GM18907 (cell line): ENCODE measurements at regions not wholly inside any gene's neighbourhood (a gene's known extent, or its start where the extent isn't known, plus 50 kb on each side); places are given as distances from the start of the nearest gene placed in this dataset.

Experiments
- ATAC-seq: cut with Tn5 transposase; IDR thresholded peaks from one replicate; pipeline ENCODE4 v1.9.1; 2021; ENCODE audit warnings: mild to moderate bottlenecking, moderate library complexity; ENCODE audit not compliant: unreplicated experiment

DNA sequence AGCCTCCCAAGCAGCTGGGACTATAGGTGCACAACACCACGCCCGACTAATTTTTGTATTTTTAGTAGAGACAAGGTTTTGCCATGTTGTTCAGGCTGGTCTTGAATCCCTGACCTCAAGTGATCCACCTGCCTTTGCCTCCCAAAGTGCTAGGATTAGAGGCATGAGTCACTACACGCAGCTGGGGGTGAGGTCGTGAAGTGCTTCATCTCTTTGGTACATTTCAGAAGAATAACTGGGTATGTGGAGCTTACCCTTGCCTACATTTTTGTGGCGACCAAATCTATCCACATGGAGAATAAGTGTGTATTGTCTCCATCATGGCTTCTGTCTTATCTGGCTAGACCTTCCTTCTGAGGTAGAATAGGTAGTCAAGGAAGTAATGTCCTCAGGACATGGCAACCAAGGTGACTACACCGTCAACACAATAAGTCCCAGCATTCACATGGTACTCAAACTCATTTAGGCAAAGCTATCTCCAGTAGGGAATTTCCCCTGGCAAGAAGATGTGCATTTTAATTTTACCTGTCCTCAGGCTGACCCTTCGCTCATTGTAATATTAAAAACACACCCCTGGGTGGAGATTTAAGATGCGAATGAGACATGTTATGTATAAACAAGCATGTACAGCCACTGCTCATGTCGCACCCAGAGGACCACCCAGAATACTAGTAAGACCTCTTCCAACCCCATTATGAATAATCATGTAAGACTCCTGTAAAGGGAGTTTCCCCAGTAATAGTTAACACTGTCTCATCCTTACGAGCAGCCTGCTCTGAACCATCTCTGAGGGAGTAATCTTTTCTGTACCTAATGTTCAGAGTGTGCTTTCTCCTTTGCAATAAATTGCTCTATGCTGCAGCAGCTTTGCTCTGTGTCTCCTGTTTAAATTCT, 1173.2 kb downstream of the TAF11L14 start:
- ATAC-seq, result no peak

DNA sequence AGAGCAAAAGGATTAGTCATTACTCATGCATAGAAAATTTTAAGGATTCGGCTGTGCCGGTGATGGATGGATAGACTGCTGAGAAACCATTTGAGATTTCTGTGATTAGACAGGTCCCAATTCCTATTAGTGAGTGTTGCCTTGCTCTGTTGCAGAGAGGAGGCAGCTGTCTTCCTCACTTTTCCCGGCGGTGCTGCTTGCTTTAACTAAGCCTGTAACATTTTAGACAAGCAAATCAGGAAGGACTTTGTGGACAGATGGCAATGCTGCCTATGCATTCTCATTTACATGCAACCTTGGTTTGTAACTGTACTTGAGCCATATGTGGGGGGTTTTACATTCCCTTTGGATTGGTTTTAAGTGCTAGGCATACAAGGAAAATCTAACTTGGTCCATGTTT, 1176.3 kb downstream of the CDH18 start:
- ATAC-seq, result no peak

DNA sequence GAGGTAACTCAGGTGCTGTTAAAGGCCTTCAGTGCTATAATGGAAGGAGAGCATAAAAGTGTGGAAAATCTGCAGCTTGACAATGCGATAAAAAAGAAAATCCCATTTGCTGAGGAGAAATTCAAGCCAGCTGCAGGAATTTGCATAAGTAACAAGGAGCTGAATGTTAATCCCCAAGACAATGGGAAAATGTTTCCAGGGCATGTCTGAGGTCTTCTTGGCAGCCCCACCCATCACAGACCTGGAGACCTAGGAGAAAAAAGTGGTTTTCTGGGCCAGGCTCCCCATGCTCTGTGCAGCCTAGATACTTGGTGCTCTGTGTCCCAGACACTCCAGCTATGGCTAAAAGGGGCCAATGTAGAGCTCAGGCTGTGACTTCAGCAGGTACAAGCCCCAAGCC, 1159.6 kb downstream of the CDH18 start:
- no peak for ATAC-seq

DNA sequence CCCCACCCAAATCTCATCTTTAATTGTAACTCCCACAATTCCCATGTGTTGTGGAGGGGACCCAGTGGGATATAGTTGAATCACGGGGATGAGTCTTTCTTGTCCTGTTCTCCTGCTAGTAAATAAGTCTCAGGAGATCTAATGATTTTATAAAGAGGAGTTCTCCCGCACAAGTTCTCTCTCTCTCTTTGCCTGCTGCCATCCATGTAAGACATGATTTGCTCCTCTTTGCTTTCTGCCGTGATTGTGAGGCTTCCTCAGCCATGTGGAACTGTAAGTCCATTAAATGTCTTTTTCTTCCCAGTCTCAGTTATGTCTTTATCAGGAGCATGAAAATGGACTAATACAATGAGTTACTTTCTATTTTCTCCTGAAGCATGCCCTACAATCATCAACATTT, 1158.5 kb downstream of the CDH18 start:
- ATAC-seq, result no peak

DNA sequence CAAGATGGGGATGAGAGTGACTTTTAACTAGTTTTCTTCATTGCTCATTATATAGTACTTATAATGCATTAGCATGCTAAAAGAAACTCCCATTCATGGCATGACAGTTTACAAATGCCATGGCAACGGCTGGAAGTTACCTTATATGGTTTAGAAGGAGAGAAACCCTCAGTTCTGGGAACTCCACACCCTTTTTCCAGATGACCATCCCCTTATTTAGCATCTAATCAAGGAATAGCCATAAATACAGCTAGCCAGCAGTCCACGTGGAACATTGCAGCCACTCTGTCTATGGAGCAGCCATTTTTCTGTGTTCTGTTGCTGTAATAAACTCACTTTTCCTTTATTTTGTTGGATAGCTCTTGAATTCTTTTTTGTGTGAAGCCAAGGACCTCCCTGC, 1137.8 kb downstream of the CDH18 start:
- ATAC-seq, result no peak

DNA sequence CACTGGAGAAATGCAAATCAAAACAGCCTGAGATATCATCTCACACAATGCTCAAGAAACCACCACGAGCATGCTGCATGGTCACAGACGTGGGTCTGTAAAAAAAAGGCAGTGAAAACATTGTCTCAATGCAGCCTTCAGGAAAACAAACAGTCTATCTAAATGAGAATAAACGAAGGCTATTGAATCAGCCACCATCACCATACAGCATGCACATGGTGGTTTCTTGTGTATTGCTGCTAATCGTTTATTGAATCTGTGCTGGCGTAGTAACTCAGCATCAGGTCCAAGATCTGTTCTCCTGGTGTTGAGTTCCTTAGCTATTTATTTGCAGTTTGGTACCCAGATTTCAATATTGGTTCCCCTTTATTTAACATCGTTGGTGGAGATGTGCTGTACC, 1115.0 kb downstream of the CDH18 start:
- no peak for ATAC-seq

DNA sequence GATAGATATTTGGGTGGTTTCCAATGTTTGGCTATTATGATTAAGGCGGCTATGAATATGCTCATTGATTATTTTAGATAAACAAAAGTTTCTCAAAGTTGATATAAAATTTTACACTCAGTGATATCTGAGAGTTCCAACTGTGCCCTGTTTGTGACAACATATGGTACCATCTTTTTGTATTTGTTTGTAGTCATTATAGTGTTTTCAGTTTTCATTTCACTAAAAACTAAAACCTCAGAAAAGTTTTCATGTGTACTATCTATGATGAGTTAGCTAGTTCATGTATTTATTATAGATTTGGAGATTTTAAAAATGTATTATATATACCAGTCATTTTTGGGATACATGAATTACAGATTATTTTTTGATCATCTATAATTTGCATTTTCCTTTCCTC, 1111.4 kb downstream of the CDH18 start:
- no peak for ATAC-seq

DNA sequence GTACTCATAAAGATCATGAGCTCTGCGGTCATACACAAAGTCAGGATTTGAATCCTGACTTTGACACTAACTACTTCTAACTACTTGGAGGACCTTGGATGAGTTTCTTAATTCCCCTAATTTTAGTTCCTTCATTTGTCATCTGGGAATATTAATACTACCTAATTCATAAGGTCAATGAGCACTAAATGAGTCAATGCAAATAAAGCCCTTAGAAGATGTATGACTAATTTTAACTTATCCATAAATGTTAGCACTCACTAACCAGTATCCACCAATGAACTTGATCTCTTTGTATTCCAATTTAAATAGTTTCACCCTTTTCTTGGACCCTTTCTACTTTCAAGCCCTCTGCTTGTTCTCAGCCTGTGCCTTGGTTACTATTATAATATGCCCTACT, 1106.4 kb downstream of the CDH18 start:
- ATAC-seq, result no peak

DNA sequence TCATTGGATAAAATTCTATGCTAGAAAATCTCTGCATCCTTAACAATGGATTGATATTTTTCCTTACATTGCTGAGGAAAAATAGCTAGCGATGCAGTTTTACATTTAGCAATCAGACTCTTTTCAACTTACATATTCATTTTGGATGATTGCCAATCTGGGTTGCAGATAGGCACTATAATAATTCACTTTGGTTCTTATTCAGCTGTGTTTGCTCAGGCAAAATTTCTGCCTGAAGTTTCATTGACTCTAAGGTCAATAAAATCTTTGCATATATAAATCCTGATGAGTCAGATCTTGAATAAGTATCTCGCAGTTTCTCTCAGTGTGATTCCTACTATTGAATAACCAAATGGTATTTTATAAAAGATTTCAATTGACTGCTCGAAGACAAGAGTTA, 1105.8 kb downstream of the CDH18 start:
- no peak for ATAC-seq

DNA sequence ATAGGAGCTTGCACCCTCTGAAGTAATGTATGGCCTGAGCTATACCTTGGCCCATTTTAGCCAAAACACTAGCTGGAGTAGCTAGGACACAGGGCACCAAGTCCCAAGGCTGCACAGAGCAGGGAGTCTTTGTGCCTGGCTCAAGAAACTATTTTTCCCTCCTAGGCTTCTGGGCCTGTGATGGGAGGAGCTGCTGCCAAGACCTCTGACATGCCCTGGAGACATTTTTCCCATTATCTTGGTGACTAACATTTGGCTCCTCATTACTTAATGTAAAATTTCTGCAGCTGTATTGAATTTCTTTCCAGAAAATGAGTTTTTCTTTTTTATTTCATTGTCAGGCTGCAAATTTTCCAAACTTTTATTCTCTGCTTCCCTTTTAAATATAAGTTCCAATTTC, 1099.2 kb downstream of the CDH18 start:
- no peak for ATAC-seq

DNA sequence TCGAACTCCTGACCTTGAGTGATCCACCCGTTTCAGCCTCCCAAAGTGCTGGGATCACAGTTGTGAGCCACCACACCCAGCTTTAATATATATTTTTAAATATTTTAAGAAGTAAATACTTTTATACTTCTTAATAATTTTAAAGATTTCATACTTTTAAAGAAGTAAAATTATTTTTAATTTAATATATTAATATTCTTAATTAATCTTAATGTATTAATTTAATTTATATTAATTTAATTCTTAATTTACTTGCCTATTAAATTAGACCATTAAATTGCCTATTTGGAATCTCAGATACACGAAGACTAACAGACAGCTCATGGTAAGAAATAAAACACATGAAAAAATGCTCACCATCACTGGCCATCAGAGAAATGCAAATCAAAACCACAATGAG, 1087.4 kb downstream of the CDH18 start:
- ATAC-seq, result no peak

DNA sequence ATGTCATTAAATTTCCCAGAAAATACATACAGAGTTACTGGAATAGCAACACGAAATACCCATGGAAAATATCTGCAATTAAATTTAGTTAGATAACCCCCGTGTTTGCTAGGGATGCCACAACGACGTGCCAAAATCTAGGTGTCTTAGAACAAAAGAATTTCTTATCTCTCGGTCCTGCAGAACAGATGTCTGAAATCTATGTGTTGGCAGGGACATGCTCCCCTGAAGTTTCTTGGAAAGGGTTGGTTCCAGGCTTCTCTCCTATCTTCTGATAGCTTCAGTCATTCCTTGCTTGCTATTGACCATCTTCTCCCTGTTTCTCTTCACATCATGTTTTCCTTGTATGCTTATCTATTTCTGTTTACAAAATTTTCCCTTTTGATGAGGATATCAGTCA, 1067.0 kb downstream of the CDH18 start:
- no peak for ATAC-seq

DNA sequence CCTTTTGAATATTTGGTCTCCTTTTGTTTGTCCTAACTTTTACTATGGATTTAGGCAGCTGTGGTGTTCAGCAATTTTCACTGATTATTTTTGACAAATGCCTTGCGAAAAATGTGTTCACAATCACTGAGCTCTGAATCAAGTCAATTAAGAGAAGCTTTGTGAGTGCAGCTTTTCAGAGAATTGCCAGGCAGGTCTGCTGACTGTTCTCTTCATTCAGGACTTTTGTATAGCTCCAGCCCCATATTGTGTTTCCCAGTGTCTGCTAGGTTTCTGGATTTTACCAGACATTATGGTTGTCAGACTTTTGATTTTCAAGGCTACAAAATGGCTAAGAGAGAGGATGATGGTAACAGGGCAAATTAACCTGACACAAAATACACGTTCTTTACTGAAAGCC, 1055.9 kb downstream of the CDH18 start:
- no peak for ATAC-seq

DNA sequence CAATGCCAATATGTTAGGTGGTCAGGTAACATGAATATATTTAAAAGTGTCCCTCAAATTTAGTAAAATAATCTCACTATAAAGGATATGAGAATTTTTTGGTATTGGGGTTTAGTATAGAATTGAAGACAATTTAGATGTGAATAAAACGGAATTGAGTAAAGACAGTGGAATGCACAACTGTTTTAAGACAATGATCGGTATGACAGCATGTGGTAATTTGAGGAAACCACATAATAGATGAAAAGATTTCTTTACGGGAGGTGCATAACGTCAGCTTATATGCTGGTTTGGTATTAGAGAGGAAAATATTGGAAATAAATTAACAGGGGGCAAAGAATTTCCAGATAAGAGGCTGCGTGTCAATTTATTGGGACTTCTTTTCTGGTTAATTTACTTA, 1043.2 kb downstream of the CDH18 start:
- ATAC-seq, result no peak

DNA sequence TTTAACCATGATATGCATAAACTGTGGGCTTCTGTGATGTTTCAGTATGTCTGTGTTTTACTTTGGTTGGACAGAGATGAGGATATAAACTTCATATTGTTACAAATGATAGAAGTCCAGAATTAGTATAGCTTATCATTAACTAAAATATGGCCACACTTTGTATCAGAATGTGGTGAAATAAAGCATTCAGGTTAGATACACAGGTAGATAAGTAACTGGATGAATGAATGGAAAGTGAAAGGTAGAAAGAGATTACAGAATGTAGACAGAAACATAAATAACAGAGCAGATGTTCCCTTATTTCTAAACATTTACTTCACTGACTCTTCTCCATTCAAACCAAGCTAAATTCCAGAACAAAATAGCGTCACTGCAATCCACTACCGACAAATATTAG, 1033.8 kb downstream of the CDH18 start:
- ATAC-seq, result no peak

DNA sequence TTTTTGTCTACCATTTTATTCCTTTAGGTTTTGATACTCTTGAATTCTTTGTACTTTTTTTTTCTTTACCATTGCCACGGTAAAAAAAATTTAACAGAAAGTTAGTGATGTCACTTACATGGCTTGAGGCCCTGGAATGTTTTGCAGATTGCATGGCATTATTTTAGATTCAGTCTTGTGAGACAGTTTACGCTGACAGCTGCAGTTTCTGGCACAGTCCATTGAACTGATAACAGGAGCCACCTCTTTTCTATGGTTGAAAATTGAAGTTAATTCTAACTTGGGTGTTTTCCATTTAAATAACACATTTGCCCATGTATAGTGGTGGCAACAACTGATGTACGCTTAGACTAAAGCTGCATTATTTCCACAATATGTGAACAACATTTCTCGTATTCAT, 1028.5 kb downstream of the CDH18 start:
- no peak for ATAC-seq

DNA sequence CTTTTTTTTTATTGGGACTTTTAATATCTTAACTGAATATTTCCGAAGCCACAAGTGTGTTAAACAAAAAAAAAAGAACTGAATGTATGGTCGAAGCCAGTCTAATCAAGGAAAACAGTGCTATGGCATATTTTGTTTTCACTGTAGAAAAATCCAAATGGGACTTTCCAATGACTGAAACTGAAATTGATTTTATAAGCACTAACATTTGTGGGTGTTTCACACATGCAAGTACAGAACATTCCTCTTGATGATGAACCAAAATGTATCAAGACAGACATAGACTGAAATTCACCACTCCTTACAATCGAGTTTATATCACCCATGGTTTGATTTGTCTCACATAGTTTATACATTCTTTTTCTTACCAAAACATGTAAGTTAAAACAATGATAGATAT, 1026.8 kb downstream of the CDH18 start:
- no peak for ATAC-seq

DNA sequence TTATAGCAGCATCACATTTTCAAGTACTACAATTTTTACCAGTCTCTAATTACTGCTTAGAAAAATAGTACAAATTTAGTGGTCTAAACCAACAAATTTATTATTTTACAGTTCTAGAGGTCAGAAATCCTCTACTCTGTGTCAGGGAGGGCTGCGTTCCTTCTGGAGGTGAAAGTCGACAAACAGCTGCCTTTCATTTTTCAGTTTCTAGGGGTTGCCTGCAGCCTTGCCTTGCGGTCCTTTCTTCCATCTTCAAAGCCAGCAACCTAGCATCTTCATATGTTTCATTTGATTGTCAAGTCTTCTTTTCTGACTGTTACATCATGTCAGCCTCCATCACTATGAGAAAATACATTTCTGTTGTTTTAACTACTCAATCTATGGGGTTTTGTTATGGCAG, 1022.1 kb downstream of the CDH18 start:
- ATAC-seq, result no peak

DNA sequence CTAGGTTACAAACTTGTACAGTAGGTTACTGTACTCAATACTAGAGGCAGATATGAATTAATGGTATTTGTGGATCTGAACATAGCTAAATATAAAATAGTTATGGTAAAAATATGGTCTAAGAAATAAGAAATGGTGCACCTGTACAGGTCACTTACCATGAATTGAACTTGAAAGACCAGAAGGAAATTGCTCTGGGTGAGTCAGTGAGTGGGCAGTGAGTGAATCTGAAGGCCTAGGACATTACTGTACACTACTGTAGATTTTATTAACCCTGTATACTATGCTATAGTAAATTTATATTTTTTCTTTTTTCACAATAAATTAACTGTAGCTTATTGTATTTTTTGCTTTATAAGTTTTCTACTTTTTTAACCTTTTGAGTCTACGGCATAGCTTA, 1020.4 kb downstream of the CDH18 start:
- no peak for ATAC-seq

DNA sequence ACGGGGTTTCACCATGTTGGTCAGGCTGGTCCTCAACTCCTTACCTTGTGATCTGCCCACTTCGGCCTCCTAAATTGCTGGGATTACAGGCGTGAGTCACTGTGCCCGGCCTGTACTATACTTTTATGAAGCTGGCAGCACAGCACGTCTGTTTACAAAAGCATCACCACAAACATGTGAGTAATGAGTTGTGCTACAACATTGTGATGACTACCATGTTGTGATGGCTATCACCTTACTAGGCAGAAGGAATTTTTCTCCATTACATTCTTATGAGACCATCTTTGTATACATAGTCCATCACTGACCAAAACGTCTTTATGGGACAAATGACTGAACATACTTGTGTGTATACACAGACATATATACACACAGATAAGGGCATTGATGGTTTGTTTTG, 1019.0 kb downstream of the CDH18 start:
- ATAC-seq, result no peak

DNA sequence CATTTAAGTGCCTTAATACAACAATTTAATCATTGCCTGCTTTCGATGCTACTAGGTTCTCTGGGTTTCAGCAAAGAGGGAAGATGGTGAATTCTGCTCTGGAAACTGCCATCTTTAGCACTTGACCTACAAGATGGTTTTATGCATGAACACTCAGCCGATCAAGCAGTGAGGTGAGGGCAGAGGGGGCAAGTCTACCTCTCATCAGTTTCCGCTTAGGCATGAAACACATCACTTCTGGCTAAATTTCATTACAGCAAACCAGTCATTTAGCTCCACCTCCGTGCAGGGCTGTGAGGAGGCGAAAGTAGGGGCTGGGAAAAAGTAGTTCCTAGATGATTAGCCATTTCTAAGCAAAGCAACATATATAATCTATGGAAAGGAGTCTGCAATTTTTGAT, 1018.0 kb downstream of the CDH18 start:
- ATAC-seq, result no peak

DNA sequence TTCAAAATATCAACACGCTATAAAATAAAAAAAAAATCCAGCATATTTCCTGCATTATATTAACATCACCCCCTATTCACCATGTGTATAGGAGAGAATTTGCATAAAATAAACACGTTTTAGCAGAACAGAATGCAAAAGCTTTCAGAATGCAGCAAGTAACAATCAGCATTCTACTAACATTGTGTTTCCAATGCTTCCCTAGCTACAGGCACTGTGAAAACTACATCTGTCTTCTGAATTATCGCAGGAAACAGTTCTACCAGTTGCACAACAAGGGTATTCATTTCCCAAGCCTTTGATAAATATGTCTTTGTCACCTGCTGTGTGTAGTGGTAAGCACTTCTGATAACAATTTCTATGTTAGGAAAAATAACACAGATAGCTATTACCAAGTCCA, 1015.8 kb downstream of the CDH18 start:
- no peak for ATAC-seq

DNA sequence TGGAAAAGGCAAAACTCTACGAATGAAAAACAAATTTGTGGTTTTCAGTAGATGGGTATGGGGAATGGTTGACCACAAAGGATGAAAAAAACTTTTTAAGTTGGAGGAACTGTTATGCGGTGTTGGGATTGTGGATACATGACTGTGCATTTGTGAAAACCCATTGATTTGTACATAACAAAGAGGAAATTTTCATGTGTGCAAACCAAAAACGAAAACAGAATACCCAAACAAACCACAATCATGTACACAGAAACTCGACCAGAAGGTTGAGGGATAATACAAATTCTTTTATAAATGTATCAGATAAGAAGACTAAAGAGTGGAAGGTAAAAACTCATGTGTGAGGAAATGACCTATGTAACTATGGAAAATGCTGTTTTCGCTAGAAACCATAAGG, 1012.4 kb downstream of the CDH18 start:
- no peak for ATAC-seq
